ENCODE measurements at regions not wholly inside any gene's neighbourhood (a gene's known extent, or its start where the extent isn't known, plus 50 kb on each side); places are given as distances from the start of the nearest gene placed in this dataset.

DNA sequence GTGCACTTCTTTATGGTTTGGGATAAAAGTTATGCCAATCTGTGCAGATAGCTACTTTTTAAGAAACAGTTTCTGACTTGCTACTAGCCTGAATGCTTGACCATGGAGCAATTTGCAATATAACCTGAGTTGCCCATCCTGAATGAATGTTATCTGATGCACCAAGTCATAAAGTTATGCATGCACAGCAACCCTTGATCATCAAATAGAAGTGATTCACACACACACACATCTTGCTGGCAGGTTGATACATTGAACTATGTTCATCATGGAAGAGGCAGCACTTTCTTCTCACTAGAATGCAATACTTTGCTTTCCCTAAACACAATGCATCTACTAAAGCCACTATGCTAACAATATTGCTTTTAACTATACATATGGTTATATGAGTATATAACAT lies 311.5 kb downstream of the RFC3 start:
- no peak overlapping the region for H3K4me3 ChIP-seq (ENCODE audit: low read length)
- H3K36me3 ChIP-seq (ENCODE audit: insufficient read depth, low read length) = no peaks in the 10 kb centered on the region
- H3K27me3 ChIP-seq (ENCODE audit: control insufficient read depth, insufficient read depth, low read length) = no peaks in the 10 kb centered on the region
- H3K4me2 ChIP-seq (ENCODE audit: low read length) = no peak overlapping the region
- H3K9ac ChIP-seq (ENCODE audit: low read depth, low read length) = no peak overlapping the region
- H3K9me3 ChIP-seq (replicated peaks; ENCODE audit: low read length) = no peaks in the 10 kb centered on the region
- H3K4me1 ChIP-seq (ENCODE audit: control insufficient read depth, insufficient read depth, low read length) = no peaks in the 10 kb centered on the region

DNA sequence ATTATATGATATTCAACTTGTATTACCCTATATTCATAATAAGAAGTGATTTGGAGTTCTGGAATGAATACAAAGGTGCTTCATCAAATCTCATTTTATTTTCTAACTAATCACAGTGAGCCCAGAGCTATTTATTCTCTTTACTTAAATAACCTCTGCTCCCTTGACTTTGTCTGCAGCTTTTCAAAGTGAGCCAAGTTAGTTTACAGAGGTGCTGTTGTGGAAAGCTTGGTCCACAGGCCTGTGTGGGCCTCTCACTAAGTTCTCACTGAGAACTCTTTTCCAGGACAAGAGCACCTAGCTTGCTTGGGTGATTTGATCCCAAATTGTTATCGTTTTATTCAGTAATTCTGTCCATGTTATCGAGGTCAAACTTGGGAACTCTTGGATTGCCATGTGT lies 319.3 kb downstream of the RFC3 start:
- Histone ChIP-seq H3K4me3 (ENCODE audit: low read length) (no peak overlapping the region), H3K9ac (ENCODE audit: low read depth, low read length) (no peak overlapping the region), H3K4me2 (ENCODE audit: low read length) (no peak overlapping the region), H3K9me3 (replicated peaks; ENCODE audit: low read length) (no peaks in the 10 kb centered on the region), H3K36me3 (ENCODE audit: insufficient read depth, low read length) (no peaks in the 10 kb centered on the region), H3K27me3 (ENCODE audit: control insufficient read depth, insufficient read depth, low read length) (no peaks in the 10 kb centered on the region), H3K4me1 (ENCODE audit: control insufficient read depth, insufficient read depth, low read length) (no peaks in the 10 kb centered on the region)

DNA sequence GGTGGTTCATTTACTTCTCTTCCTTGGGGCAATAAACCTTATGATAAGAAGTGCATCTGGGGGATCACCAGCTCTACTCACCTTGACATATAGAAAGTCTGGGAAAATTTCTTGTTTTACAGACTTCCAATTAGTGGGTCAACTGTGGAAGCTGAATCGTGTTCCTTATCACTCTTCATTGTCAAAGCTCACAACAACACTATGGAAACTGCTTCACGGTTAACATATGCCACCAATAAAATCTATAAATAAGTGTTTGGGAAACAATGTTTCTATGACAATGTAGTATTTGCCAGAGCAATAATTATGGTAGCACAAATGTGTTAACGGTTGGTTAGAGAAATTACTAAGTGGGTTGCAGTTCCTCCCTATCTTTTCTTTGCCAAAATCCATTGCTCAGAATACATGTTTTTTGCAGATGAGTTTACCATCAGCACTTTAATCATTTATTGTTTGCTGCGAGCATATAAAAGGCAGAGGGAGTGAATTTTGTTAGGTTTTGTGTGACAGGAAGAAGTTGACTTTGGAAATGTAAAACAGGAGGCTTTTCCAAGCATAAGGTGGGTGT lies 321.8 kb downstream of the RFC3 start:
- H3K36me3 ChIP-seq (ENCODE audit: insufficient read depth, low read length) = no peaks in the 10 kb centered on the region
- H3K4me3 ChIP-seq (ENCODE audit: low read length) = no peak overlapping the region
- no peaks in the 10 kb centered on the region for H3K27me3 ChIP-seq (ENCODE audit: control insufficient read depth, insufficient read depth, low read length)
- H3K9me3 ChIP-seq (replicated peaks; ENCODE audit: low read length) = no peaks in the 10 kb centered on the region
- no peaks in the 10 kb centered on the region for H3K4me1 ChIP-seq (ENCODE audit: control insufficient read depth, insufficient read depth, low read length)
- no peak overlapping the region for H3K9ac ChIP-seq (ENCODE audit: low read depth, low read length)
- no peak overlapping the region for H3K4me2 ChIP-seq (ENCODE audit: low read length)

DNA sequence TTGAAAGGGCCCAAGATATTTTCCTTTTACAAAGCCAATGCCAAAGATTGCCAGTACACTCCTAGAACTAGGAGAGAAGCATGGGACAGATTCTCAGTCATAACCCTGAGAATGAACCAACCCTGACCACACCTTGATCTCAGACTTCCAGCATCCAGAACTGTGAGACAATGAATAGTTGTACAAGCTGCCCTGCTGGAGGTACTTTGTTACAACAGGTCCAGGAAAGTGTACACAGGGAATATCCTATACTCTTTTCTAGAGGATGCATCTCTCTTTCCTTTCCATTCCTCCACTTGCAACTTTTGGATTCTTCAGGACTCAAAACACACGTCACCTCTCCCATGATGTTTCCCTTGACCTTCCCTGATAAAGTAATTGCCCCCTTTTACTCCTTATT lies 325.7 kb downstream of the RFC3 start:
- Histone ChIP-seq H3K4me3 (ENCODE audit: low read length) (no peak overlapping the region), H3K4me1 (ENCODE audit: control insufficient read depth, insufficient read depth, low read length) (no peaks in the 10 kb centered on the region), H3K9me3 (replicated peaks; ENCODE audit: low read length) (no peaks in the 10 kb centered on the region), H3K36me3 (ENCODE audit: insufficient read depth, low read length) (no peaks in the 10 kb centered on the region), H3K4me2 (ENCODE audit: low read length) (no peak overlapping the region), H3K9ac (ENCODE audit: low read depth, low read length) (no peak overlapping the region), H3K27me3 (ENCODE audit: control insufficient read depth, insufficient read depth, low read length) (no peaks in the 10 kb centered on the region)

DNA sequence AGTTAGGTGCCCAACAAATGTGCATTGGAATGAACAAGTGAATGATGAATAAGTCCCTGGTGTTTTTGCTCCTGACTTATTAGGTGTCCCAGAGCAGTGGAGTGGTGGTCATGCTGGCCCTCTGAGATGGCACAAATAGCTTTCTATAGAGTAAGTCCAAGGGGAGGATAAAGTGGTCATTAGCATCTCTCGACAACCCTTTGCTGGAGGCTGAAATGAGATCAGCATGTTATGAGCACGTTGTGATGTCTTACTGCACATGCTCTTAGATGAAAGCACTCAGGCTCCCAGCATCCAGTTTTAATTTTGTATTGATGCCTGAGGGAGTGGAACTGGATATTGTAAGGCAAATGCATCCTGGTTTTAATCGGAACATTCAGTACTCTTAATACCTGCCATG lies 326.2 kb downstream of the RFC3 start:
- H3K36me3 ChIP-seq (ENCODE audit: insufficient read depth, low read length) = no peaks in the 10 kb centered on the region
- no peak overlapping the region for H3K9ac ChIP-seq (ENCODE audit: low read depth, low read length)
- H3K4me3 ChIP-seq (ENCODE audit: low read length) = no peak overlapping the region
- no peak overlapping the region for H3K4me2 ChIP-seq (ENCODE audit: low read length)
- no peaks in the 10 kb centered on the region for H3K9me3 ChIP-seq (replicated peaks; ENCODE audit: low read length)
- no peaks in the 10 kb centered on the region for H3K4me1 ChIP-seq (ENCODE audit: control insufficient read depth, insufficient read depth, low read length)
- no peaks in the 10 kb centered on the region for H3K27me3 ChIP-seq (ENCODE audit: control insufficient read depth, insufficient read depth, low read length)

DNA sequence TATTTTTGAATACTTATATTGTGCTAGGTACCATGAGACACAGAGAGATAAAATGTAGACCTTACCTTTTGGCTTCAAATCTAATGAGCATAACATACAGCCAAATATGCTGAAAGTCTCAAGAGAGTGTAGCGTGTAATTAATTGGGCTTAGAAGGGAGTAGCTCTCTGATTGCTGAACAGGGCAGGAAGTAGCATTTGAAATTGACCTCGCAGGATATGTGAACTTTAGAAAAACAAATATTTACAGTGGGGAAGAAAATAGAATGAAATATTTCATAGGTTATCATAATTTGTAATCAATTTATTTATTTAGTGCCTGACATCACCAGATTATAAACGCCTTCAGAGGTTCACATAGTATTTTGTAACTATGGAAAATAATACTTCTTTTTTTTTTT lies 327.1 kb downstream of the RFC3 start:
- no peak overlapping the region for H3K9ac ChIP-seq (ENCODE audit: low read depth, low read length)
- H3K4me1 ChIP-seq (ENCODE audit: control insufficient read depth, insufficient read depth, low read length) = no peaks in the 10 kb centered on the region

DNA sequence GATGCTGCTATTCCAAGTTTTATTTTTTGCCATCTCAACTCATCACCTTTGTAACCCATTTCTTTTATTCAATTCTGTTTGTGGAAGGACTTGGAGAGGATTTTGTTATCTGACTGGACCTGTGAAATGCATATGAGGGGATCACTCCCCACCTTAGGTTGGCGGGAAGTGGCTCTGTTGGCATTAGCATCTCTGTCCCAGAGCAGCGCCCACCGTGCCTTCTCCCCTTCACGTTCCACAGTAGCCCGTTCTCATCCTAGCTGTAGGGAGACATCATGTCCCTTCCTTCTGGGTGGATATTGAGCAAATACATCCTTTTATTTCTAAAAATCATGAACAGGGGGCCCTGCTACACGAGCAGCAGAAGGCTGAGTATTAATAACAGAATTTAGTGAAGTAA lies 330.4 kb downstream of the RFC3 start:
- H3K9ac ChIP-seq (ENCODE audit: low read depth, low read length) = no peak overlapping the region
- H3K4me3 ChIP-seq (ENCODE audit: low read length) = no peak overlapping the region
- H3K36me3 ChIP-seq (ENCODE audit: insufficient read depth, low read length) = no peaks in the 10 kb centered on the region
- no peaks in the 10 kb centered on the region for H3K9me3 ChIP-seq (replicated peaks; ENCODE audit: low read length)
- H3K27me3 ChIP-seq (ENCODE audit: control insufficient read depth, insufficient read depth, low read length) = no peaks in the 10 kb centered on the region
- H3K4me2 ChIP-seq (ENCODE audit: low read length) = no peak overlapping the region
- H3K4me1 ChIP-seq (ENCODE audit: control insufficient read depth, insufficient read depth, low read length) = no peaks in the 10 kb centered on the region

More for the DNA sequence above, 327.1 kb downstream of the RFC3 start:
- no peak overlapping the region for H3K4me3 ChIP-seq (ENCODE audit: low read length)
- H3K36me3 ChIP-seq (ENCODE audit: insufficient read depth, low read length) = no peaks in the 10 kb centered on the region
- H3K9me3 ChIP-seq (replicated peaks; ENCODE audit: low read length) = no peaks in the 10 kb centered on the region
- H3K27me3 ChIP-seq (ENCODE audit: control insufficient read depth, insufficient read depth, low read length) = no peaks in the 10 kb centered on the region
- H3K4me2 ChIP-seq (ENCODE audit: low read length) = no peak overlapping the region

DNA sequence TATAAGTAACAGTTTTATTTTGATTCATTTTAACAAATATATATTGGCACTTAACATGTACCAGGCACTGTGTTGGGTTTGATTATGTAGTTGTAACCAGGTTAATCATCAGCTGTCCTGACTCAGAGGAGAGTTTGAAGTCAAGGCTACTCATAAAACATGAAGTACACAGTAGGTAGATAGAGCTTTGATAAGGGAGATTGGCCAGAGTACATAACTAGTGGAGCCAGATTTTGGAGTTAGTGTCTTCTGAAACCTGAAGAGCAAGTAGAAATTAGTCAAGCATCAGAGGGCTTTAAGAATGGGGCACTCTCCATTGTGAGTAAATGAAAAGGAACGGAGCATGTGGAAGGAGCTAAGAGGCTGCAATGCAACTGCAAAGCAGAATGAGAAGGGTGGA lies 333.9 kb downstream of the RFC3 start:
- Histone ChIP-seq H3K9ac (ENCODE audit: low read depth, low read length) (no peak overlapping the region), H3K9me3 (replicated peaks; ENCODE audit: low read length) (no peaks in the 10 kb centered on the region), H3K4me2 (ENCODE audit: low read length) (no peak overlapping the region), H3K27me3 (ENCODE audit: control insufficient read depth, insufficient read depth, low read length) (no peaks in the 10 kb centered on the region), H3K36me3 (ENCODE audit: insufficient read depth, low read length) (no peaks in the 10 kb centered on the region), H3K4me3 (ENCODE audit: low read length) (no peak overlapping the region), H3K4me1 (ENCODE audit: control insufficient read depth, insufficient read depth, low read length) (peaks cover 11% of the 10 kb centered on the region)

DNA sequence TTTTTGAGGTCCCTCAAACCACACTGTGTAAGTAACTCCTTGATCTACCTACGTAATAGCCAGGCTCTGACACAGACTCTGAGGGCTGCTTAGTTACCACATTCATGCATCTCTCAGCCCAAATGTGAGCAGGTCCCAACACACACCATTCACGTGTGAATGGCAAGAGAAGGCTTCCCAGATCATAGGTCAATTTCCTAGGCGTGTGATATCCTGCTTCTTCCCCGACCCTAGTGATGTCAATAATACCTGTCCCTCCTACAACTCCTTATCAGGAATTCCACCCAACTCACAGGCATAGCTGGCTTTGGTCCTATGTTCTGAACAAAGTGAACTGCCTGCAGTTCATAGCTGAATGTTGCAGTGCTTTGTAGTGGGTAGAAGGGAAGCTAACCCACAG lies 334.5 kb downstream of the RFC3 start:
- no peaks in the 10 kb centered on the region for H3K9me3 ChIP-seq (replicated peaks; ENCODE audit: low read length)
- H3K27me3 ChIP-seq (ENCODE audit: control insufficient read depth, insufficient read depth, low read length) = no peaks in the 10 kb centered on the region
- no peaks in the 10 kb centered on the region for H3K36me3 ChIP-seq (ENCODE audit: insufficient read depth, low read length)
- no peak overlapping the region for H3K4me2 ChIP-seq (ENCODE audit: low read length)
- no peak overlapping the region for H3K4me3 ChIP-seq (ENCODE audit: low read length)
- peaks cover 15% of the 10 kb centered on the region for H3K4me1 ChIP-seq (ENCODE audit: control insufficient read depth, insufficient read depth, low read length)
- H3K9ac ChIP-seq (ENCODE audit: low read depth, low read length) = no peak overlapping the region

DNA sequence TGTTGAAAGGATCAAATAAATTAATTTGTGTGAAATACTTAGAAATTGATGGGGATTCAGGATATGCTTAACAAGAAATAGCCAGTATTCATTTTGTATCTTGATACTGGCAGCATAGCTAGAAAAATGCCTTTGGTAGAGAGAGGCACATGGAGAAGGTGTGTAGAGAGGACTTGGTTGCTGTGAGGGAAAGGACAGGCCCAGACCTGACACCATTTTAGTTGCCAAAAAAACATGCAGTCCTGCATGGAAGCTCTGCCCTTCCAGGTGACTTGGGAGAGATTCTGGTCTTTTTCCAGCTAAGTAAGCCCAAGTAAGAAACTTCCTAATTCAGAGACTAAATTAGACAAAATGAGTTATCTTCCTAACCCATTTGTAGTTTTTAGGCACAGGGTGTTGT lies 335.0 kb downstream of the RFC3 start:
- H3K4me1 ChIP-seq (ENCODE audit: control insufficient read depth, insufficient read depth, low read length) = peaks cover 18% of the 10 kb centered on the region
- no peaks in the 10 kb centered on the region for H3K36me3 ChIP-seq (ENCODE audit: insufficient read depth, low read length)
- no peak overlapping the region for H3K4me3 ChIP-seq (ENCODE audit: low read length)

DNA sequence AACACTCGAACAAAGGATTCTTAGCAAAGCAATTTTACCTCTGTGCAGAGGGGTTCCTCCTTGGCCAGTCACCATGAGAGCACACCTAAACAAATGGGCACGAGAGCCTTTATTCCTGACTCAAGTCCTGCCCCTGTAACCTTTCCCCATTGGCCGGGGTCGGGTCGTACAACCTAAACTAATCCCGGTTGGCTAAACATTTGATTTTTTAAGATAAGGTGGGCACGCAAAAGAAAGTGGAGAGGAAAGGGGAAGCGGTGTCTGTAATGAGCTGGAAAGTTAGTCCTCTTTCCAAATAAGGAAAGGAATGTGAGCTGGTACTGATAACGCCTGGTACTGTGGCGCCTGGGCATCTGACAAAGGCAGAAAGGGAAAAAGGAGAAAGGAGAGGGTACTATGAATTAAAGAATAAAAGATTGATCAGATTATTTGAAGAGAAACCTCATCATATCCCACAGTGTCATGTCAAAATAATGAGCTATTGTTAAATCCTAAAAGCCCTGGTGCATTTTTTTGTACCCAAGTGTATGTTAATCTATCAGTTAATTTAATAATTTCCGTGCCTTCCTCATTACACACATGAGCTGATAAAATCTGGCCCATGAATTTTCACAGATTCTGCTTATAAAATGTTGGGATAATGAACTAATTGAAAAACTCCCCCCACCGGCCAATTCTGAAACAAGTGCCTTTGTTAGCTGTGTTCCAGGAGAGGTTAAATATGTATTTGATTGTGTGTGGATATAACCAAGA lies 335.7 kb downstream of the RFC3 start:
- H3K4me2 ChIP-seq (ENCODE audit: low read length) = no peak overlapping the region
- H3K9ac ChIP-seq (ENCODE audit: low read depth, low read length) = no peak overlapping the region
- no peak overlapping the region for H3K4me3 ChIP-seq (ENCODE audit: low read length)
- H3K4me1 ChIP-seq (ENCODE audit: control insufficient read depth, insufficient read depth, low read length) = peaks cover 18% of the 10 kb centered on the region
- H3K36me3 ChIP-seq (ENCODE audit: insufficient read depth, low read length) = no peaks in the 10 kb centered on the region
- no peaks in the 10 kb centered on the region for H3K9me3 ChIP-seq (replicated peaks; ENCODE audit: low read length)
- no peaks in the 10 kb centered on the region for H3K27me3 ChIP-seq (ENCODE audit: control insufficient read depth, insufficient read depth, low read length)

More for the DNA sequence above, 335.0 kb downstream of the RFC3 start:
- Histone ChIP-seq H3K4me2 (ENCODE audit: low read length) (no peak overlapping the region), H3K9me3 (replicated peaks; ENCODE audit: low read length) (no peaks in the 10 kb centered on the region), H3K9ac (ENCODE audit: low read depth, low read length) (no peak overlapping the region), H3K27me3 (ENCODE audit: control insufficient read depth, insufficient read depth, low read length) (no peaks in the 10 kb centered on the region)

DNA sequence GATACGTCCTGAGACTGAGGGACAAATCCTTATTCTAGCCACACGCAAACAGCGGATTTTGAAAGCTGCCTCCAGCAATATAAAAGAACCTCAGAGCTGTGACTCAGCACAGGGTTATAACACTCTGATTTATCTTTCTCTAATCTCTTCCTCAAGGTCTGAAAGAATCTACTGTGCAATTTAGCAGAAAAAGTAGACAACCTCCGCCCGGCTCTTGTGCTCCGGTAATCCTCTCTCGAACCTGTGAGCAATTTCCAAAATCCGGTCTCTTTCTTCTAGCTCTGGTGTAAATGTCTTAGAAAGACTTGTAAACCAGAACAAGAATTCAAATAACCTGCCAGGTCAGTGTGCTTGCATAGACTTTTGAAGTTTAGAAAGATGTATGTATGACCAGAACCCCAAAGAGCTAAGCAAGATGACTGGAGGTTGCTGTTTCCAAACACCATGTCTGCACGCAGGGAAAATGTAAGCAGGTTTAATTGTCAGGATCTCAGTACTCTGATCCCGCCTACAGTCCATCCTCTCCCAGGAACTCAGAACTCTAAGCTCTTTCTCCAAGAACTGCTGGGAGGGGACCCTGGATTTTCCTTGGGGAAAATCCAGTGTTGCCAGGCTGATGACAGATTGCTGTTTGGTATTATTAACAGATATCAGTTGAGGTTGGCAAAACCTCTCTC lies 338.1 kb downstream of the RFC3 start:
- peaks cover 18% of the 10 kb centered on the region for H3K4me1 ChIP-seq (ENCODE audit: control insufficient read depth, insufficient read depth, low read length)
- H3K36me3 ChIP-seq (ENCODE audit: insufficient read depth, low read length) = no peaks in the 10 kb centered on the region
- no peaks in the 10 kb centered on the region for H3K27me3 ChIP-seq (ENCODE audit: control insufficient read depth, insufficient read depth, low read length)
- H3K9ac ChIP-seq (ENCODE audit: low read depth, low read length) = no peak overlapping the region
- H3K9me3 ChIP-seq (replicated peaks; ENCODE audit: low read length) = no peaks in the 10 kb centered on the region
- no peak overlapping the region for H3K4me2 ChIP-seq (ENCODE audit: low read length)
- H3K4me3 ChIP-seq (ENCODE audit: low read length) = no peak overlapping the region

Measured in skeletal muscle satellite cell (primary cell).